Astrocyte (in vitro differentiated cells and primary cell): ENCODE measurements at regions not wholly inside any gene's neighbourhood (a gene's known extent, or its start where the extent isn't known, plus 50 kb on each side); places are given as distances from the start of the nearest gene placed in this dataset.

Source experiments
- CTCF ChIP-seq: IDR thresholded peaks from 2 replicates; pipeline ENCODE4 v1.5.1; 2011; ENCODE audit warnings: low read depth, mild to moderate bottlenecking, inconsistent platforms, low read length, moderate library complexity; ENCODE audit not compliant: insufficient read depth
- EZH2 ChIP-seq: IDR thresholded peaks from 2 replicates; pipeline ENCODE4 v1.6.1; 2012; ENCODE audit warnings: mild to moderate bottlenecking, low read length, inconsistent platforms; ENCODE audit not compliant: insufficient read depth

GRCh38 chr3:34200576-34200975, 402.1 kb downstream of the PDCD6IP start:
- TF ChIP-seq CTCF (no peak), EZH2 (no peak)
